K562 (cell line): ENCODE measurements at regions not wholly inside any gene's neighbourhood (a gene's known extent, or its start where the extent isn't known, plus 50 kb on each side); places are given as distances from the start of the nearest gene placed in this dataset.

Experiments
- ATAC-seq: fragments of 200-7000 bp; cut with Tn5 transposase; 3 replicates; pipeline ENCODE4 v1.9.1; 2020; ENCODE audit warnings: moderate library complexity
- BruUV-seq: library from RNA; stranded (reverse); fragments of 400-500 nt; replicated peaks from 2 replicates; lab custom pipeline; 2021; lab: Mats Ljungman, UMichigan
- CTCF ChIA-PET: fragments of 300-600 bp; formaldehyde crosslinking; extraction: SDS; loops from one replicate; lab custom pipeline; 2021; ENCODE audit warnings: low intra/inter-chr PET ratio; lab: Yijun Ruan, JAX
- POLR2A ChIA-PET: fragments of 300-600, 350-650 bp; sonication (Branson Sonifier 250); formaldehyde crosslinking; extraction: SDS; loops from one replicate; lab custom pipeline; 2021; ENCODE audit warnings: antibody characterized with exemption, inconsistent platforms; lab: Yijun Ruan, JAX
- DNase-seq, 4 experiments: peaks; one replicate each; pipeline versions ENCODE4 v3.0.0 to v3.0.0-alpha.2; 2011 to 2018; ENCODE audit warnings: low spot score in 3 of 4, mixed read lengths in 3 of 4; ENCODE audit errors: extremely low read depth in 1 of 4
- FAIRE-seq: peaks from 2 replicates; lab custom pipeline; 2011; peaks lifted over from hg19 to GRCh38; lab: Jason Lieb, UNC
- H2AFZ ChIP-seq: 2 replicates; pipeline ENCODE4 v1.6.0; 2011; ENCODE audit warnings: low read depth, low read length, control low read depth, inconsistent platforms
- H3K27ac ChIP-seq: fragments of 200-600 bp; 3 replicates; pipeline ENCODE4 v1.8.0; 2011; ENCODE audit warnings: low read depth, mild to moderate bottlenecking, control low read depth, inconsistent platforms, low read length, moderate library complexity, mixed read lengths; ENCODE audit errors: extremely low read depth
- H3K27me3 ChIP-seq, 2 experiments: fragments of 300-600 bp in 1 of 2; 2 replicates in 1 of 2; 3 replicates in 1 of 2; pipeline versions ENCODE4 v1.6.0 to v1.8.0; 2011; ENCODE audit warnings: inconsistent platforms in 2 of 2, low read length in 2 of 2, mild to moderate bottlenecking in 1 of 2, mixed read lengths in 1 of 2, moderate library complexity in 1 of 2; ENCODE audit not compliant: control insufficient read depth in 2 of 2, insufficient read depth in 2 of 2
- H3K36me3 ChIP-seq: fragments of 300-600 bp; 3 replicates; pipeline ENCODE4 v1.8.0; 2011; ENCODE audit warnings: mild to moderate bottlenecking, low read length, inconsistent platforms; ENCODE audit not compliant: control insufficient read depth, insufficient read depth
- H3K4me1 ChIP-seq, 2 experiments: fragments of 200-600 bp in 1 of 2; replicated peaks in 1 of 2; 2 replicates in 1 of 2; 3 replicates in 1 of 2; pipeline versions ENCODE4 v1.5.1 to v1.8.0; 2011; ENCODE audit warnings: inconsistent platforms in 2 of 2, low read length in 2 of 2, mild to moderate bottlenecking in 1 of 2, mixed read lengths in 1 of 2, moderate library complexity in 1 of 2; ENCODE audit not compliant: control insufficient read depth in 2 of 2, insufficient read depth in 2 of 2
- H3K4me2 ChIP-seq: 2 replicates; pipeline ENCODE4 v1.6.1; 2011; ENCODE audit warnings: low read length, control low read depth, inconsistent platforms, mixed read lengths; ENCODE audit not compliant: insufficient read depth
- H3K4me3 ChIP-seq: fragments of 200-600 bp; sonication (generic), shearing (Covaris generic); 2 replicates; pipeline ENCODE4 v1.5.1; 2016; ENCODE audit warnings: control low read depth, inconsistent platforms
- H3K79me2 ChIP-seq: fragments of 200-600 bp; 3 replicates; pipeline ENCODE4 v1.8.0; 2011; ENCODE audit warnings: low read length, inconsistent platforms; ENCODE audit not compliant: control insufficient read depth, insufficient read depth
- H3K9ac ChIP-seq, 2 experiments: 2 replicates each; pipeline versions ENCODE4 v1.6.0 to v1.6.1; 2011; ENCODE audit warnings: low read depth in 2 of 2, low read length in 2 of 2, control low read depth in 1 of 2, inconsistent platforms in 1 of 2, mild to moderate bottlenecking in 1 of 2, mixed read lengths in 1 of 2; ENCODE audit not compliant: insufficient read depth in 1 of 2
- H3K9me1 ChIP-seq: one replicate; pipeline ENCODE4 v1.6.0; 2011; ENCODE audit warnings: inconsistent platforms, mild to moderate bottlenecking, low read length, moderate library complexity; ENCODE audit not compliant: control insufficient read depth, insufficient read depth
- H3K9me3 ChIP-seq: replicated peaks from 2 replicates; pipeline ENCODE4 v1.5.1; 2011; ENCODE audit warnings: low read depth, low read length, inconsistent platforms; ENCODE audit not compliant: control insufficient read depth, insufficient read depth
- H4K20me1 ChIP-seq: replicated peaks from 2 replicates; pipeline ENCODE4 v1.6.1; 2011; ENCODE audit warnings: low read length, inconsistent platforms, mixed read lengths; ENCODE audit not compliant: control insufficient read depth, insufficient read depth
- BRCA1 ChIP-seq, 2 experiments: fragments of 450-650 bp in 1 of 2; sonication (generic) in 1 of 2; formaldehyde crosslinking in 1 of 2; IDR thresholded peaks; 2 replicates each; pipeline versions ENCODE4 v1.5.0 to v1.6.1; 2017 to 2020; ENCODE audit warnings: mild to moderate bottlenecking in 1 of 2, missing genetic modification reagents in 1 of 2
- GATA2 ChIP-seq: sonication (generic); formaldehyde crosslinking; IDR thresholded peaks from 2 replicates; pipeline ENCODE4 v1.4.0; 2020; ENCODE audit warnings: mild to moderate bottlenecking, missing genetic modification reagents
- NCOR1 ChIP-seq: fragments of 450-650 bp; IDR thresholded peaks from 2 replicates; pipeline ENCODE4 v1.6.1; 2016; ENCODE audit warnings: mild to moderate bottlenecking, moderate library complexity
- NFIC ChIP-seq: fragments of 450-650 bp; IDR thresholded peaks from 2 replicates; pipeline ENCODE4 v1.6.1; 2017; ENCODE audit warnings: mild to moderate bottlenecking, inconsistent platforms
- NFIX ChIP-seq: fragments of 250-450 bp; sonication (Bioruptor Pico); IDR thresholded peaks from 2 replicates; pipeline ENCODE4 v1.4.0; 2020; ENCODE audit warnings: low read depth, mild to moderate bottlenecking, moderate library complexity
- NR1H2 ChIP-seq: sonication (generic); formaldehyde crosslinking; IDR thresholded peaks from 2 replicates; pipeline ENCODE4 v1.4.0; 2020; ENCODE audit warnings: mild to moderate bottlenecking, missing genetic modification reagents
- ZNF239 ChIP-seq: fragments of 250-450 bp; sonication (Bioruptor Pico); IDR thresholded peaks from 2 replicates; pipeline ENCODE4 v1.4.0; 2020; ENCODE audit warnings: mild to moderate bottlenecking
- ZNF778 ChIP-seq: fragments of 450-650 bp; formaldehyde crosslinking; IDR thresholded peaks from 2 replicates; pipeline ENCODE4 v1.4.0; 2020; ENCODE audit warnings: mild to moderate bottlenecking, moderate library complexity
- ZNF780A ChIP-seq: fragments of 250-450 bp; sonication (Bioruptor Pico); IDR thresholded peaks from 2 replicates; pipeline ENCODE4 v1.5.0; 2021; ENCODE audit warnings: mild to moderate bottlenecking
- WGBS: fragments of 100-300 bp; shearing (Covaris generic); methylation state at CpG from one replicate; pipeline ENCODE4 v1.1.6; 2016; ENCODE audit warnings: low coverage, mixed read lengths; ENCODE audit not compliant: insufficient coverage; ENCODE audit errors: missing lambda C conversion rate; 5-methylcytosine and 5-hydroxymethylcytosine counted together
- in situ Hi-C: fragments of 300-500 bp; cut with MboI; formaldehyde crosslinking; loops from 4 replicates; pipeline ENCODE4 v1.15.0; 2018; ENCODE audit warnings: inconsistent platforms, mixed read lengths
- intact Hi-C: fragments of 100-400 bp; cut with micrococcal nuclease; formaldehyde crosslinking; loops from 2 replicates; pipeline ENCODE4 v1.14.2; 2022
- TF ChIP-seq, protein P1 (sequence below): fragments of 250-450 bp; sonication (Bioruptor Pico); IDR thresholded peaks from 2 replicates; pipeline ENCODE4 v1.5.0; 2021; ENCODE audit warnings: mild to moderate bottlenecking, borderline replicate concordance

GRCh38 chr7:113412410-113412809, 294.1 kb upstream of the SMIM30 start:
- FAIRE-seq (no peak), ATAC-seq (no peak), DNase-seq (no peak)
- H4K20me1 ChIP-seq = no peaks in the 10 kb centered on the region
- ChIA-PET CTCF (no interaction called here), POLR2A (no interaction called here)
- H3K9me1 ChIP-seq = no peaks in the 10 kb centered on the region
- no peaks in the 10 kb centered on the region for H3K79me2 ChIP-seq
- in situ Hi-C loops = loop anchor here (25.0 kb wide), 1 partner anchor 400 kb away; no protein-coding TSS in a partner anchor
- H3K27me3 ChIP-seq = no peaks in the 10 kb centered on the region
- no peaks in the 10 kb centered on the region for H3K4me1 ChIP-seq
- intact Hi-C loops = no loop called here
- BruUV-seq = no TSS peak
- no peaks in the 10 kb centered on the region for H3K9me3 ChIP-seq
- H3K4me3 ChIP-seq = no peak overlapping the region
- 5% methylated on average over 1 of the region's 1 CpG for WGBS
- no peak overlapping the region for H3K9ac ChIP-seq
- no peak overlapping the region for H2AFZ ChIP-seq
- H3K27ac ChIP-seq = no peak overlapping the region
- H3K4me2 ChIP-seq = no peak overlapping the region
- H3K36me3 ChIP-seq = no peaks in the 10 kb centered on the region
- TF ChIP-seq ZNF778 (CRISPR knock-in tag) = no peak
- TF ChIP-seq NFIX (CRISPR knock-in tag) = peak; percentile 86
- TF ChIP-seq NFIC = peak; percentile 92

DNA sequence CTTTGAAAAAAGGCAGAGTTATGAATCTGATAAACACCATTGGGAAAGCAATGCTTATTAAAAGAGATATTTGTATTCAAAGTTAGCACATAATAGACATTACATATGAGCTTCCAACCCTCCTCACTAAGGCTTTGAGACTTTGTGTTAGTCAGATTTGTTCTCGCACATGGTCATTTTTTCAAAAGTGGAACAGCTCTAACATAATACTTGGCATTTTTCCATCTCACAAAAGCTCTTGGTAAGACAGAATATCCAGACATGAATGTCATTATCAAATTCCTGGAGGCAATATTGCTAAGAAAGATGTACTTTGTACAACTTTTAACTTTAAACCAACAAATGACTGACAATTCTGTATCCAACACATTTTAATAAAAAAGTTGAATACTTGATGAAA, 292.4 kb upstream of the SMIM30 start:
- ChIA-PET CTCF (no interaction called here), POLR2A (no interaction called here)
- Histone ChIP-seq H2AFZ (no peak overlapping the region), H3K4me1 (no peaks in the 10 kb centered on the region), H3K9me3 (no peaks in the 10 kb centered on the region), H3K9me1 (no peaks in the 10 kb centered on the region), H3K4me2 (no peak overlapping the region), H3K36me3 (no peaks in the 10 kb centered on the region), H3K27me3 (no peaks in the 10 kb centered on the region), H3K79me2 (no peaks in the 10 kb centered on the region), H3K4me3 (no peak overlapping the region), H3K9ac (no peak overlapping the region), H4K20me1 (no peaks in the 10 kb centered on the region), H3K27ac (no peak overlapping the region)
- DNase-seq (no peak), ATAC-seq (no peak), FAIRE-seq (no peak)
- BruUV-seq = no TSS peak
- in situ Hi-C loops = loop anchor here (25.0 kb wide), 1 partner anchor 398 kb away; no protein-coding TSS in a partner anchor
- no peak for TF ChIP-seq NFIX (CRISPR knock-in tag)
- no peak for TF ChIP-seq BRCA1 (IDR thresholded peaks at IDR 0.05)
- TF ChIP-seq BRCA1 (CRISPR knock-in tag; IDR thresholded peaks at IDR 0.05) = no peak
- TF ChIP-seq ZNF239 = no peak
- no peak for TF ChIP-seq NCOR1
- TF ChIP-seq, protein P1, sequence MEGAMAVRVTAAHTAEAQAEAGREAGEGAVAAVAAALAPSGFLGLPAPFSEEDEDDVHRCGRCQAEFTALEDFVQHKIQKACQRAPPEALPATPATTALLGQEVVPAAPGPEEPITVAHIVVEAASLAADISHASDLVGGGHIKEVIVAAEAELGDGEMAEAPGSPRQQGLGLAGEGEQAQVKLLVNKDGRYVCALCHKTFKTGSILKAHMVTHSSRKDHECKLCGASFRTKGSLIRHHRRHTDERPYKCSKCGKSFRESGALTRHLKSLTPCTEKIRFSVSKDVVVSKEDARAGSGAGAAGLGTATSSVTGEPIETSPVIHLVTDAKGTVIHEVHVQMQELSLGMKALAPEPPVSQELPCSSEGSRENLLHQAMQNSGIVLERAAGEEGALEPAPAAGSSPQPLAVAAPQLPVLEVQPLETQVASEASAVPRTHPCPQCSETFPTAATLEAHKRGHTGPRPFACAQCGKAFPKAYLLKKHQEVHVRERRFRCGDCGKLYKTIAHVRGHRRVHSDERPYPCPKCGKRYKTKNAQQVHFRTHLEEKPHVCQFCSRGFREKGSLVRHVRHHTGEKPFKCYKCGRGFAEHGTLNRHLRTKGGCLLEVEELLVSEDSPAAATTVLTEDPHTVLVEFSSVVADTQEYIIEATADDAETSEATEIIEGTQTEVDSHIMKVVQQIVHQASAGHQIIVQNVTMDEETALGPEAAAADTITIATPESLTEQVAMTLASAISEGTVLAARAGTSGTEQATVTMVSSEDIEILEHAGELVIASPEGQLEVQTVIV = no peak
- no peak for TF ChIP-seq ZNF780A (CRISPR knock-in tag)
- no peak for TF ChIP-seq NR1H2 (CRISPR knock-in tag)
- no peak for TF ChIP-seq GATA2 (CRISPR knock-in tag)
- WGBS = 0% methylated on average over 1 of the region's 1 CpG
- intact Hi-C loops = no loop called here
